SK-N-MC (cell line): ENCODE measurements at regions not wholly inside any gene's neighbourhood (a gene's known extent, or its start where the extent isn't known, plus 50 kb on each side); places are given as distances from the start of the nearest gene placed in this dataset.
"Not testable (repeated sequence)": the region's sequence is repeated elsewhere in the genome, so short reads cannot be mapped to it uniquely, and the experiment has no call there.

Experiments used
- DNase-seq: peaks from one replicate; pipeline ENCODE4 v3.0.0-alpha.2; 2011; ENCODE audit warnings: low read depth, low spot score
- H3K27ac ChIP-seq: fragments of 200-600 bp; sonication (generic); 2 replicates; pipeline ENCODE4 v1.5.1; 2016; ENCODE audit warnings: mixed run types
- H3K36me3 ChIP-seq: fragments of 200-600 bp; sonication (generic); 2 replicates; pipeline ENCODE4 v1.6.1; 2017; ENCODE audit warnings: antibody characterized with exemption, low read length, mixed read lengths; ENCODE audit not compliant: insufficient read depth
- H3K4me3 ChIP-seq: fragments of 200-600 bp; sonication (generic); 2 replicates; pipeline ENCODE4 v1.5.1; 2016
- H3K9ac ChIP-seq: fragments of 200-600 bp; sonication (generic); 2 replicates; pipeline ENCODE4 v1.8.0; 2017; ENCODE audit warnings: mixed run types, mixed read lengths; ENCODE audit not compliant: insufficient read length
- H3K9me3 ChIP-seq: fragments of 200-600 bp; sonication (generic); 2 replicates; pipeline ENCODE4 v1.6.1; 2017; ENCODE audit warnings: low read depth, mild to moderate bottlenecking, antibody characterized with exemption, low read length, moderate library complexity, mixed read lengths
- EZH2 ChIP-seq: fragments of 200-600 bp; sonication (generic); IDR thresholded peaks from one replicate; pipeline ENCODE4 v1.6.1; 2017; ENCODE audit warnings: antibody characterized with exemption
- FOXP2 ChIP-seq: optimal IDR thresholded peaks from 2 replicates; pipeline ENCODE3; 2011; ENCODE audit warnings: mild to moderate bottlenecking, moderate library complexity; ENCODE audit not compliant: insufficient read depth; ENCODE audit errors: extremely low read length, control extremely low read depth
- POLR2AphosphoS5 ChIP-seq: IDR thresholded peaks from 2 replicates; pipeline ENCODE4 v1.6.1; 2012; ENCODE audit warnings: mild to moderate bottlenecking, low read depth, low read length, borderline replicate concordance

DNA sequence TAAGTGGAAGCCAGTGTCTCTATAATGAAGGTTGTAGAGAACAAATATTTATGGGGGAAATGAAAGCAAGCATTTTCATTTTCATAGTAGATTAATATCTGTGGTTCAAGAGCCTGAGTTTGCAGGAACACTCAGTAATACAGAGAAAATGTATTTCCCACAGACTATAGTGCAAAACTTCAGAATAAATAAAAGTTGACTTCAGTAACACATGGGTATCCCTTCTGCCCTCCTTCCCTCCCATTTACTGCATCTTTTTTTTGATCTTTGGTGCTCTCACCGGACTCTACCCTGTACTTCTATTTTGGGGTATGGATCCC lies 75.3 kb upstream of the AMN1 start:
- H3K9me3 ChIP-seq = no peaks in the 10 kb centered on the region
- no peak overlapping the region for H3K27ac ChIP-seq
- no peak overlapping the region for H3K4me3 ChIP-seq
- H3K36me3 ChIP-seq = no peaks in the 10 kb centered on the region
- TF ChIP-seq EZH2 = no peak
- TF ChIP-seq POLR2AphosphoS5 = no peak
- TF ChIP-seq FOXP2 = no peak
- H3K9ac ChIP-seq = no peak overlapping the region
- DNase-seq = no peak

DNA sequence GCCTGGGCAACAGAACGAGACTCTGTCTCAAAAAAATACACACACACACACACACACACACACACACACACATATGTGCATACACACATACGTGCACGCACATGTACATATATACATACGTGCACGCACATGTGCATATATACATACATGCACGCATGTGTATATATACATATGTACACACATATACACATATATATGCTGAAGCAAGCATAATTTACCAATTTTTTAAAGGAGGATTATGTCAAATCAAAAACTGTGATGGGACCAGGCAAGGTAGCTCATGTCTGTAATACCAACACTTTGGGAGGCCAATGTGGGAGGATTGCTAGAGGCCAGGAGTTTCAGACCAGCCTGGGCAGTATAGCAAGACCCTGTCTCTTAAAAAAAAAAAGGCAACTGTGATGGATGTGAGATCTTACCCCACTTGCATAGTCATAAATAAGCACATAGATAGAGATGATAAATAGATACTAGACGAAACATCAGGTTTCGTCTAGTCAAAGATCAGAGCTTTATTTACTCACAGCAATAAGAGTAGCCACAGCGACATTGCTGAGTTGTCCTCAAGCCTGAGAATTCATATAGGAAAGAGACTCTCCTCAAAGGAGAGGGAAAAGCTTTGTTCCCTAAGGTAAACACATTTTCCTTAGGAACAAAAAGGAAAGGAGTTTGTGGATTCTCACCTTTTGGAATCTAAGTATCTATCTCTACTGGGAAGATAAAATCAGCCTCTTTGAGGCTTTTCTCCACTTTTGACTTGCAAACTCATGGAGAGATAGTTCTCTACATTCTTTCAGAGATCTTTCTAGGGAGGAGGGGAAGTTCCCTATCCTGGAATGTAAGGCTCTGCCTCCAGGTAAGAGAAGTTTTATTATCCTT lies 74.7 kb upstream of the AMN1 start:
- H3K9me3 ChIP-seq = no peaks in the 10 kb centered on the region
- TF ChIP-seq EZH2 = no peak
- no peak for TF ChIP-seq POLR2AphosphoS5
- TF ChIP-seq FOXP2 = no peak
- no peak for DNase-seq
- no peak overlapping the region for H3K9ac ChIP-seq
- H3K4me3 ChIP-seq = no peak overlapping the region
- H3K27ac ChIP-seq = no peak overlapping the region
- no peaks in the 10 kb centered on the region for H3K36me3 ChIP-seq

DNA sequence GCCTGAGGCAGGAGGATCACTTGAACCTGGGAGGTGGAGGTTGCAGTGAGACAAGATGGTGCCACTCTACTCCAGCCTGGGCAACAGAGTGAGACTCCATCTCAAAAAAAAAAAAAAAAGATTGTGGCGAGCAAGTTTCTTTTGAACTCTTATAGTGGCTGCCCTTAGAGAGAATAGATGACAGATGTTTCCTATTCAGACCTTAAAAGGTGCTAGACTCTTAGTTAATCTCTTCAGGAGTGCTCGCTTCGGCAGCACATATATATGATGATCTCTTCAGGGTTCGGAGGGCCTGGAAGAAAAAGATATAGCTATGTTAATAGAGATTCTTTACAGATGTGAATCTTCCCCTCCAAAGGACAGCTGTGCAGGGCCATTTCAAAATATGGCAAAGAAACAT lies 73.1 kb upstream of the AMN1 start:
- H3K9ac ChIP-seq = no peak overlapping the region
- H3K27ac ChIP-seq = no peak overlapping the region
- TF ChIP-seq POLR2AphosphoS5 (no peak), FOXP2 (no peak), EZH2 (no peak)
- H3K36me3 ChIP-seq = no peaks in the 10 kb centered on the region
- H3K9me3 ChIP-seq = no peaks in the 10 kb centered on the region
- no peak for DNase-seq
- no peak overlapping the region for H3K4me3 ChIP-seq

GRCh38 chr12:31797230-31797872 lies 68.5 kb upstream of the AMN1 start:
- H3K9me3 ChIP-seq = no peaks in the 10 kb centered on the region
- H3K9ac ChIP-seq = no peak overlapping the region
- peak; percentile 28 for DNase-seq
- H3K36me3 ChIP-seq = no peaks in the 10 kb centered on the region
- peak overlapping the region; percentile 68; the same call in 1 of the 2 replicates for H3K27ac ChIP-seq
- TF ChIP-seq POLR2AphosphoS5 (no peak), EZH2 (no peak)
- H3K4me3 ChIP-seq = peak overlapping the region; percentile 68

- no peak overlapping the region for H3K4me3 ChIP-seq
- peak overlapping the region; percentile 59; the same call in 1 of the 2 replicates for H3K27ac ChIP-seq
- DNase-seq = no peak
- H3K9me3 ChIP-seq = no peaks in the 10 kb centered on the region
- no peak for TF ChIP-seq POLR2AphosphoS5
- no peak for TF ChIP-seq EZH2
- no peak for TF ChIP-seq FOXP2
- no peak overlapping the region for H3K9ac ChIP-seq
- no peaks in the 10 kb centered on the region for H3K36me3 ChIP-seq
These were observed 67.6 kb upstream of the AMN1 start for GRCh38 chr12:31796270-31796951.

DNA sequence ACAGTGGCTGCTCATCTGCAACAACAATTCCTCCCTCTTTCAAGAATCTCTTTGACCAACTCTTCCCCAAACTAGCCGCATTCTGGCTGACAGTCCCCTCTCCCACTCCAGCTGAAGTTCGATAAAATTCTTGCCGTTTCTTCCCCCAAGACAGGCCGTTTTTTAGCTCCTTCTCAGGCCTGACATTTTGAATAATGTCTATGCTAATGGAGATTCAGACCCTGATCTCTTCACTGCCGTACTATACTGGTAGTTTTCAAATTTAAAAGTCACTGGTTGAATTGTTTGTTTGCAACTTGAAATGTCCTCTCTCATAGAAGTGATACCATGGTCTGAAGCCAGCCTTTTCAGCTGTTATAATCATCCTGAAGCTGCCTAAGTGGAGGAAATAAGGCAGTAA lies 65.9 kb upstream of the AMN1 start:
- H3K9me3 ChIP-seq = no peaks in the 10 kb centered on the region
- no peaks in the 10 kb centered on the region for H3K36me3 ChIP-seq
- DNase-seq = no peak
- H3K4me3 ChIP-seq = no peak overlapping the region
- TF ChIP-seq EZH2 = no peak
- no peak for TF ChIP-seq FOXP2
- no peak for TF ChIP-seq POLR2AphosphoS5
- no peak overlapping the region for H3K27ac ChIP-seq
- H3K9ac ChIP-seq = no peak overlapping the region

- not testable (repeated sequence) for H3K36me3 ChIP-seq, H3K9me3 ChIP-seq, H3K9ac ChIP-seq, H3K4me3 ChIP-seq, DNase-seq, H3K27ac ChIP-seq
These were observed 62.4 kb upstream of the AMN1 start for GRCh38 chr12:31791265-31791664.

DNA sequence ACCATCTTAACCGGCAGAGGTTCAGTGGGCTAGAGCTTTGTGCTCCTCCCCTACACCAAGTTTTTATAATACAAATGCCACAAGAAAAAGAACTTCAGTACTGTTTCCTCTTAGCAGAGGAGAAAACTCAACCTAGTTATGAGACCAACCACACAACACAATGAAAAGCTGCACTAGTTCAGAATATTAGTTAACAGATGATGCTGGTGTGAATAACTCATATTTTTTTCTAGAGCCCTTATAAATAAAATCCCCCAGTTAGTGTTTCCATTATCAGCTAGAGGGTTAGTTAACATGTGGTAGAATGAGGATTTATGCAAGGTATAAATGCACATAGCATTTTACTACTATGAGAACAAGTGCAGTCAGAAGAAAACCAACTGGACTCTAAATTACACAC lies 61.9 kb upstream of the AMN1 start:
- Histone ChIP-seq H3K36me3 (no peaks in the 10 kb centered on the region), H3K27ac (no peak overlapping the region), H3K9me3 (no peaks in the 10 kb centered on the region), H3K4me3 (no peak overlapping the region), H3K9ac (no peak overlapping the region)
- TF ChIP-seq EZH2 = no peak
- TF ChIP-seq POLR2AphosphoS5 = no peak
- no peak for TF ChIP-seq FOXP2
- DNase-seq = no peak
